HG03135 (cell line): ENCODE measurements at regions not wholly inside any gene's neighbourhood (a gene's known extent, or its start where the extent isn't known, plus 50 kb on each side); places are given as distances from the start of the nearest gene placed in this dataset.
"Not testable (repeated sequence)": the region's sequence is repeated elsewhere in the genome, so short reads cannot be mapped to it uniquely, and the experiment has no call there.

Experiments
- ATAC-seq: cut with Tn5 transposase; IDR thresholded peaks from one replicate; pipeline ENCODE4 v1.9.1; 2021; ENCODE audit warnings: mild to moderate bottlenecking, moderate library complexity; ENCODE audit not compliant: unreplicated experiment

- no peak for ATAC-seq
These were observed 110.6 kb upstream of the MEF2A start for GRCh38 chr15:99454941-99455788.

- no peak for ATAC-seq
These were observed 110.0 kb upstream of the MEF2A start for GRCh38 chr15:99455789-99456160.

- no peak for ATAC-seq
These were observed 101.6 kb upstream of the MEF2A start for GRCh38 chr15:99464137-99464536.

GRCh38 chr15:99466701-99467337 lies 99.0 kb upstream of the MEF2A start:
- no peak for ATAC-seq

GRCh38 chr15:99467338-99467720 lies 98.5 kb upstream of the MEF2A start:
- no peak for ATAC-seq

GRCh38 chr15:99467853-99468464 lies 97.8 kb upstream of the MEF2A start:
- no peak for ATAC-seq

- ATAC-seq = not testable (repeated sequence)
These were observed 95.6 kb upstream of the MEF2A start for GRCh38 chr15:99470204-99470603.

- no peak for ATAC-seq
These were observed 93.2 kb upstream of the MEF2A start for GRCh38 chr15:99472416-99473145.

- no peak for ATAC-seq
These were observed 91.5 kb upstream of the MEF2A start for GRCh38 chr15:99473981-99474906.

GRCh38 chr15:99474909-99475753 lies 90.7 kb upstream of the MEF2A start:
- ATAC-seq = no peak

GRCh38 chr15:99475754-99476412 lies 89.9 kb upstream of the MEF2A start:
- ATAC-seq = no peak

GRCh38 chr15:99476413-99477222 lies 89.2 kb upstream of the MEF2A start:
- no peak for ATAC-seq

- no peak for ATAC-seq
These were observed 87.9 kb upstream of the MEF2A start for GRCh38 chr15:99477791-99478471.

- no peak for ATAC-seq
These were observed 86.8 kb upstream of the MEF2A start for GRCh38 chr15:99478977-99479376.

- ATAC-seq = no peak
These were observed 85.6 kb upstream of the MEF2A start for GRCh38 chr15:99480016-99480810.

GRCh38 chr15:99481113-99481950 lies 84.5 kb upstream of the MEF2A start:
- no peak for ATAC-seq
